GM23338 (cell line): ENCODE measurements at regions not wholly inside any gene's neighbourhood (a gene's known extent, or its start where the extent isn't known, plus 50 kb on each side); places are given as distances from the start of the nearest gene placed in this dataset.

Experiments
- ATAC-seq: fragments of 200-7000 bp; cut with Tn5 transposase; 3 replicates; pipeline ENCODE4 v1.9.1; 2020
- DNase-seq: peaks from one replicate; pipeline ENCODE4 v3.0.0-alpha.2; 2015; ENCODE audit warnings: low spot score
- H2AFZ ChIP-seq: fragments of 200-600 bp; sonication (generic); 2 replicates; pipeline ENCODE4 v1.8.0; 2016; ENCODE audit warnings: antibody characterized with exemption, mild to moderate bottlenecking, moderate library complexity
- H3F3A ChIP-seq: fragments of 200-600 bp; sonication (generic); replicated peaks from 2 replicates; pipeline ENCODE4 v1.8.0; 2017; ENCODE audit warnings: antibody characterized with exemption, mixed run types, low read depth
- H3K27ac ChIP-seq: fragments of 200-600 bp; sonication (generic); 2 replicates; pipeline ENCODE4 v1.6.1; 2016; ENCODE audit warnings: low read depth
- H3K27me3 ChIP-seq: fragments of 200-600 bp; sonication (generic); 2 replicates; pipeline ENCODE4 v1.8.0; 2016; ENCODE audit warnings: mild to moderate bottlenecking, mixed run types, moderate library complexity; ENCODE audit not compliant: insufficient read depth
- H3K36me3 ChIP-seq: fragments of 200-600 bp; sonication (generic); 2 replicates; pipeline ENCODE4 v1.8.0; 2016; ENCODE audit warnings: mild to moderate bottlenecking; ENCODE audit not compliant: insufficient read depth
- H3K4me1 ChIP-seq: fragments of 200-600 bp; sonication (generic); 2 replicates; pipeline ENCODE4 v1.8.0; 2016; ENCODE audit warnings: mild to moderate bottlenecking, moderate library complexity; ENCODE audit not compliant: insufficient read depth
- H3K4me2 ChIP-seq: fragments of 200-600 bp; sonication (generic); 2 replicates; pipeline ENCODE4 v1.7.1; 2017; ENCODE audit warnings: mixed run types
- H3K4me3 ChIP-seq: fragments of 200-600 bp; sonication (generic); 2 replicates; pipeline ENCODE4 v1.6.1; 2016; ENCODE audit warnings: mixed run types
- H3K79me2 ChIP-seq: fragments of 200-600 bp; sonication (generic); replicated peaks from 2 replicates; pipeline ENCODE4 v1.8.0; 2017; ENCODE audit warnings: mild to moderate bottlenecking; ENCODE audit not compliant: insufficient read depth
- H3K9me2 ChIP-seq: fragments of 200-600 bp; sonication (generic); 2 replicates; pipeline ENCODE4 v1.8.0; 2017; ENCODE audit not compliant: insufficient read depth
- H4K20me1 ChIP-seq: fragments of 200-600 bp; sonication (generic); replicated peaks from 2 replicates; pipeline ENCODE4 v1.8.0; 2017; ENCODE audit warnings: mild to moderate bottlenecking; ENCODE audit not compliant: insufficient read depth
- H3K27ac Mint-ChIP-seq: 2 replicates; pipeline ENCODE4 v1.8.0; 2020; ENCODE audit warnings: inconsistent platforms, mild to moderate bottlenecking, moderate library complexity, mixed read lengths
- H3K27me3 Mint-ChIP-seq: 3 replicates; pipeline ENCODE4 v1.8.0; 2022; ENCODE audit warnings: low read depth, mild to moderate bottlenecking, moderate library complexity, mixed read lengths, inconsistent platforms; ENCODE audit not compliant: insufficient read depth, poor library complexity
- H3K36me3 Mint-ChIP-seq: 3 replicates; pipeline ENCODE4 v1.8.0; 2021; ENCODE audit warnings: low read depth, mild to moderate bottlenecking, inconsistent platforms, moderate library complexity, mixed read lengths
- H3K4me1 Mint-ChIP-seq: 3 replicates; pipeline ENCODE4 v1.8.0; 2020; ENCODE audit warnings: mild to moderate bottlenecking, inconsistent platforms, mixed read lengths
- H3K4me3 Mint-ChIP-seq: 3 replicates; pipeline ENCODE4 v1.8.0; 2021; ENCODE audit warnings: moderate library complexity, mild to moderate bottlenecking, inconsistent platforms, mixed read lengths
- H3K9me3 Mint-ChIP-seq: 3 replicates; pipeline ENCODE4 v1.8.0; 2020; ENCODE audit warnings: moderate library complexity, mild to moderate bottlenecking, inconsistent platforms, mixed read lengths
- CREB1 ChIP-seq: fragments of 250-450 bp; sonication (Bioruptor Pico); IDR thresholded peaks from 2 replicates; pipeline ENCODE4 v1.5.0; 2020; ENCODE audit warnings: low read depth, mild to moderate bottlenecking, moderate library complexity
- EZH2 ChIP-seq: fragments of 200-600 bp; sonication (generic); IDR thresholded peaks from one replicate; pipeline ENCODE4 v1.8.0; 2017; ENCODE audit warnings: antibody characterized with exemption, mild to moderate bottlenecking, low read depth; ENCODE audit not compliant: unreplicated experiment
- EZH2phosphoT487 ChIP-seq: fragments of 200-600 bp; sonication (generic); IDR thresholded peaks from one replicate; pipeline ENCODE4 v1.8.1; 2018; ENCODE audit warnings: antibody characterized with exemption; ENCODE audit not compliant: unreplicated experiment
- JUNB ChIP-seq: IDR thresholded peaks from one replicate; pipeline ENCODE4 v1.6.1; 2016; ENCODE audit warnings: antibody characterized with exemption; ENCODE audit not compliant: unreplicated experiment
- NANOG ChIP-seq: IDR thresholded peaks from 2 replicates; pipeline ENCODE4 v1.6.1; 2016; ENCODE audit warnings: antibody characterized with exemption, borderline replicate concordance
- POLR2AphosphoS5 ChIP-seq: IDR thresholded peaks from 2 replicates; pipeline ENCODE4 v1.6.1; 2016; ENCODE audit warnings: antibody characterized with exemption, low read depth
- STAT1 ChIP-seq: IDR thresholded peaks from one replicate; pipeline ENCODE4 v1.6.1; 2016; ENCODE audit warnings: antibody characterized with exemption; ENCODE audit not compliant: unreplicated experiment
- ZNF114 ChIP-seq: fragments of 250-450 bp; sonication (Bioruptor Pico); IDR thresholded peaks from 2 replicates; pipeline ENCODE4 v1.5.0; 2020; ENCODE audit warnings: mild to moderate bottlenecking, moderate library complexity
- ZNF331 ChIP-seq: fragments of 250-450 bp; sonication (Bioruptor Pico); IDR thresholded peaks from 2 replicates; pipeline ENCODE4 v1.5.0; 2020; ENCODE audit warnings: low read depth, mild to moderate bottlenecking, moderate library complexity
- TF ChIP-seq, protein P1 (sequence below): IDR thresholded peaks from 2 replicates; pipeline ENCODE4 v1.6.1; 2016; ENCODE audit warnings: antibody characterized with exemption
- TF ChIP-seq, protein P2 (sequence below): fragments of 250-450 bp; sonication (Bioruptor Pico); IDR thresholded peaks from 2 replicates; pipeline ENCODE4 v1.5.0; 2020; ENCODE audit warnings: mild to moderate bottlenecking, moderate library complexity
- TF ChIP-seq, protein P3 (sequence below): IDR thresholded peaks from one replicate; pipeline ENCODE4 v1.6.1; 2018; ENCODE audit warnings: antibody characterized with exemption; ENCODE audit not compliant: unreplicated experiment
- TF ChIP-seq, protein P4 (sequence below), 2 experiments: fragments of 200-600 bp in 1 of 2; sonication (generic) in 1 of 2; conservative IDR thresholded peaks; 2 replicates each; pipeline versions ENCODE4 v1.5.1 to v1.6.1; 2016 to 2017; ENCODE audit warnings: antibody characterized with exemption in 2 of 2, low read depth in 2 of 2, mild to moderate bottlenecking in 2 of 2, moderate library complexity in 1 of 2

DNA sequence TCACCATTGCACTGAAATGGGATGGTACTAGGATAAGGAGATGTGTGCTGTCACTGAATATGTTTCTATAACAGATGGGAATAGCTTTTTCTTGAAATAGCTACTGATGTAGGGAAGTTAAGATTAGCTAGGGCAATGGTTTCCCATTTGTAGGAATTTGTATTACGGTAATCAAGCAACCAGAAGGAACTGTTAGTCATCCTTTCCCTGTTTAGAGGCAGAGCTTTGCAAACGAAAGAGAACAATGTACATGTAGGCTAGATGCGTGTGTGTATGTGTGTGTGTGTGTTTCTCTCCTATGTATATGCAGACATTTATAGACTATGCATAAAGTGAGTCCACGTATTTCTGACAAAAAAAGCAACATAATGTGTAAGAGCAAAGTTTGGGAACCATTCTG lies 171.9 kb upstream of the GRIA1 start:
- H3K79me2 ChIP-seq = no peaks in the 10 kb centered on the region
- H3K27ac Mint-ChIP-seq = no peak overlapping the region
- H3F3A ChIP-seq = no peaks in the 10 kb centered on the region
- no peaks in the 10 kb centered on the region for H3K4me1 ChIP-seq
- no peaks in the 10 kb centered on the region for H3K4me1 Mint-ChIP-seq
- H3K4me3 Mint-ChIP-seq = no peak overlapping the region
- H3K36me3 Mint-ChIP-seq = no peaks in the 10 kb centered on the region
- H3K4me3 ChIP-seq = no peak overlapping the region
- no peak overlapping the region for H3K4me2 ChIP-seq
- TF ChIP-seq CREB1 (CRISPR knock-in tag) = no peak
- TF ChIP-seq JUNB = no peak
- TF ChIP-seq, protein P1, sequence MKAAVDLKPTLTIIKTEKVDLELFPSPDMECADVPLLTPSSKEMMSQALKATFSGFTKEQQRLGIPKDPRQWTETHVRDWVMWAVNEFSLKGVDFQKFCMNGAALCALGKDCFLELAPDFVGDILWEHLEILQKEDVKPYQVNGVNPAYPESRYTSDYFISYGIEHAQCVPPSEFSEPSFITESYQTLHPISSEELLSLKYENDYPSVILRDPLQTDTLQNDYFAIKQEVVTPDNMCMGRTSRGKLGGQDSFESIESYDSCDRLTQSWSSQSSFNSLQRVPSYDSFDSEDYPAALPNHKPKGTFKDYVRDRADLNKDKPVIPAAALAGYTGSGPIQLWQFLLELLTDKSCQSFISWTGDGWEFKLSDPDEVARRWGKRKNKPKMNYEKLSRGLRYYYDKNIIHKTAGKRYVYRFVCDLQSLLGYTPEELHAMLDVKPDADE = no peak
- TF ChIP-seq NANOG = no peak
- TF ChIP-seq EZH2 = no peak
- no peak for TF ChIP-seq POLR2AphosphoS5
- TF ChIP-seq, protein P2, sequence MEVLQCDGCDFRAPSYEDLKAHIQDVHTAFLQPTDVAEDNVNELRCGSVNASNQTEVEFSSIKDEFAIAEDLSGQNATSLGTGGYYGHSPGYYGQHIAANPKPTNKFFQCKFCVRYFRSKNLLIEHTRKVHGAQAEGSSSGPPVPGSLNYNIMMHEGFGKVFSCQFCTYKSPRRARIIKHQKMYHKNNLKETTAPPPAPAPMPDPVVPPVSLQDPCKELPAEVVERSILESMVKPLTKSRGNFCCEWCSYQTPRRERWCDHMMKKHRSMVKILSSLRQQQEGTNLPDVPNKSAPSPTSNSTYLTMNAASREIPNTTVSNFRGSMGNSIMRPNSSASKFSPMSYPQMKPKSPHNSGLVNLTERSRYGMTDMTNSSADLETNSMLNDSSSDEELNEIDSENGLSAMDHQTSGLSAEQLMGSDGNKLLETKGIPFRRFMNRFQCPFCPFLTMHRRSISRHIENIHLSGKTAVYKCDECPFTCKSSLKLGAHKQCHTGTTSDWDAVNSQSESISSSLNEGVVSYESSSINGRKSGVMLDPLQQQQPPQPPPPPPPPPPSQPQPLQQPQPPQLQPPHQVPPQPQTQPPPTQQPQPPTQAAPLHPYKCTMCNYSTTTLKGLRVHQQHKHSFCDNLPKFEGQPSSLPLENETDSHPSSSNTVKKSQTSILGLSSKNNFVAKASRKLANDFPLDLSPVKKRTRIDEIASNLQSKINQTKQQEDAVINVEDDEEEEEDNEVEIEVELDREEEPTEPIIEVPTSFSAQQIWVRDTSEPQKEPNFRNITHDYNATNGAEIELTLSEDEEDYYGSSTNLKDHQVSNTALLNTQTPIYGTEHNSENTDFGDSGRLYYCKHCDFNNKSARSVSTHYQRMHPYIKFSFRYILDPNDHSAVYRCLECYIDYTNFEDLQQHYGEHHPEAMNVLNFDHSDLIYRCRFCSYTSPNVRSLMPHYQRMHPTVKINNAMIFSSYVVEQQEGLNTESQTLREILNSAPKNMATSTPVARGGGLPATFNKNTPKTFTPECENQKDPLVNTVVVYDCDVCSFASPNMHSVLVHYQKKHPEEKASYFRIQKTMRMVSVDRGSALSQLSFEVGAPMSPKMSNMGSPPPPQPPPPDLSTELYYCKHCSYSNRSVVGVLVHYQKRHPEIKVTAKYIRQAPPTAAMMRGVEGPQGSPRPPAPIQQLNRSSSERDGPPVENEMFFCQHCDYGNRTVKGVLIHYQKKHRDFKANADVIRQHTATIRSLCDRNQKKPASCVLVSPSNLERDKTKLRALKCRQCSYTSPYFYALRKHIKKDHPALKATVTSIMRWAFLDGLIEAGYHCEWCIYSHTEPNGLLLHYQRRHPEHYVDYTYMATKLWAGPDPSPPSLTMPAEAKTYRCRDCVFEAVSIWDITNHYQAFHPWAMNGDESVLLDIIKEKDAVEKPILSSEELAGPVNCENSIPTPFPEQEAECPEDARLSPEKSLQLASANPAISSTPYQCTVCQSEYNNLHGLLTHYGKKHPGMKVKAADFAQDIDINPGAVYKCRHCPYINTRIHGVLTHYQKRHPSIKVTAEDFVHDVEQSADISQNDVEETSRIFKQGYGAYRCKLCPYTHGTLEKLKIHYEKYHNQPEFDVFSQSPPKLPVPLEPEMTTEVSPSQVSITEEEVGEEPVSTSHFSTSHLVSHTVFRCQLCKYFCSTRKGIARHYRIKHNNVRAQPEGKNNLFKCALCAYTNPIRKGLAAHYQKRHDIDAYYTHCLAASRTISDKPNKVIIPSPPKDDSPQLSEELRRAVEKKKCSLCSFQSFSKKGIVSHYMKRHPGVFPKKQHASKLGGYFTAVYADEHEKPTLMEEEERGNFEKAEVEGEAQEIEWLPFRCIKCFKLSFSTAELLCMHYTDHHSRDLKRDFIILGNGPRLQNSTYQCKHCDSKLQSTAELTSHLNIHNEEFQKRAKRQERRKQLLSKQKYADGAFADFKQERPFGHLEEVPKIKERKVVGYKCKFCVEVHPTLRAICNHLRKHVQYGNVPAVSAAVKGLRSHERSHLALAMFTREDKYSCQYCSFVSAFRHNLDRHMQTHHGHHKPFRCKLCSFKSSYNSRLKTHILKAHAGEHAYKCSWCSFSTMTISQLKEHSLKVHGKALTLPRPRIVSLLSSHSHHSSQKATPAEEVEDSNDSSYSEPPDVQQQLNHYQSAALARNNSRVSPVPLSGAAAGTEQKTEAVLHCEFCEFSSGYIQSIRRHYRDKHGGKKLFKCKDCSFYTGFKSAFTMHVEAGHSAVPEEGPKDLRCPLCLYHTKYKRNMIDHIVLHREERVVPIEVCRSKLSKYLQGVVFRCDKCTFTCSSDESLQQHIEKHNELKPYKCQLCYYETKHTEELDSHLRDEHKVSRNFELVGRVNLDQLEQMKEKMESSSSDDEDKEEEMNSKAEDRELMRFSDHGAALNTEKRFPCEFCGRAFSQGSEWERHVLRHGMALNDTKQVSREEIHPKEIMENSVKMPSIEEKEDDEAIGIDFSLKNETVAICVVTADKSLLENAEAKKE = no peak
- no peak for TF ChIP-seq STAT1
- TF ChIP-seq, protein P3, sequence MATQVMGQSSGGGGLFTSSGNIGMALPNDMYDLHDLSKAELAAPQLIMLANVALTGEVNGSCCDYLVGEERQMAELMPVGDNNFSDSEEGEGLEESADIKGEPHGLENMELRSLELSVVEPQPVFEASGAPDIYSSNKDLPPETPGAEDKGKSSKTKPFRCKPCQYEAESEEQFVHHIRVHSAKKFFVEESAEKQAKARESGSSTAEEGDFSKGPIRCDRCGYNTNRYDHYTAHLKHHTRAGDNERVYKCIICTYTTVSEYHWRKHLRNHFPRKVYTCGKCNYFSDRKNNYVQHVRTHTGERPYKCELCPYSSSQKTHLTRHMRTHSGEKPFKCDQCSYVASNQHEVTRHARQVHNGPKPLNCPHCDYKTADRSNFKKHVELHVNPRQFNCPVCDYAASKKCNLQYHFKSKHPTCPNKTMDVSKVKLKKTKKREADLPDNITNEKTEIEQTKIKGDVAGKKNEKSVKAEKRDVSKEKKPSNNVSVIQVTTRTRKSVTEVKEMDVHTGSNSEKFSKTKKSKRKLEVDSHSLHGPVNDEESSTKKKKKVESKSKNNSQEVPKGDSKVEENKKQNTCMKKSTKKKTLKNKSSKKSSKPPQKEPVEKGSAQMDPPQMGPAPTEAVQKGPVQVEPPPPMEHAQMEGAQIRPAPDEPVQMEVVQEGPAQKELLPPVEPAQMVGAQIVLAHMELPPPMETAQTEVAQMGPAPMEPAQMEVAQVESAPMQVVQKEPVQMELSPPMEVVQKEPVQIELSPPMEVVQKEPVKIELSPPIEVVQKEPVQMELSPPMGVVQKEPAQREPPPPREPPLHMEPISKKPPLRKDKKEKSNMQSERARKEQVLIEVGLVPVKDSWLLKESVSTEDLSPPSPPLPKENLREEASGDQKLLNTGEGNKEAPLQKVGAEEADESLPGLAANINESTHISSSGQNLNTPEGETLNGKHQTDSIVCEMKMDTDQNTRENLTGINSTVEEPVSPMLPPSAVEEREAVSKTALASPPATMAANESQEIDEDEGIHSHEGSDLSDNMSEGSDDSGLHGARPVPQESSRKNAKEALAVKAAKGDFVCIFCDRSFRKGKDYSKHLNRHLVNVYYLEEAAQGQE = no peak
- TF ChIP-seq EZH2phosphoT487 = no peak
- no peak for TF ChIP-seq ZNF114
- no peak for TF ChIP-seq ZNF331 (CRISPR knock-in tag)
- TF ChIP-seq, protein P4, sequence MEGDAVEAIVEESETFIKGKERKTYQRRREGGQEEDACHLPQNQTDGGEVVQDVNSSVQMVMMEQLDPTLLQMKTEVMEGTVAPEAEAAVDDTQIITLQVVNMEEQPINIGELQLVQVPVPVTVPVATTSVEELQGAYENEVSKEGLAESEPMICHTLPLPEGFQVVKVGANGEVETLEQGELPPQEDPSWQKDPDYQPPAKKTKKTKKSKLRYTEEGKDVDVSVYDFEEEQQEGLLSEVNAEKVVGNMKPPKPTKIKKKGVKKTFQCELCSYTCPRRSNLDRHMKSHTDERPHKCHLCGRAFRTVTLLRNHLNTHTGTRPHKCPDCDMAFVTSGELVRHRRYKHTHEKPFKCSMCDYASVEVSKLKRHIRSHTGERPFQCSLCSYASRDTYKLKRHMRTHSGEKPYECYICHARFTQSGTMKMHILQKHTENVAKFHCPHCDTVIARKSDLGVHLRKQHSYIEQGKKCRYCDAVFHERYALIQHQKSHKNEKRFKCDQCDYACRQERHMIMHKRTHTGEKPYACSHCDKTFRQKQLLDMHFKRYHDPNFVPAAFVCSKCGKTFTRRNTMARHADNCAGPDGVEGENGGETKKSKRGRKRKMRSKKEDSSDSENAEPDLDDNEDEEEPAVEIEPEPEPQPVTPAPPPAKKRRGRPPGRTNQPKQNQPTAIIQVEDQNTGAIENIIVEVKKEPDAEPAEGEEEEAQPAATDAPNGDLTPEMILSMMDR (conservative IDR thresholded peaks at IDR 0.05; ENCODE audit: low read depth in 2 of 2) = no peak
- no peak overlapping the region for H2AFZ ChIP-seq
- H3K9me2 ChIP-seq = no peaks in the 10 kb centered on the region
- no peaks in the 10 kb centered on the region for H3K27me3 ChIP-seq
- H4K20me1 ChIP-seq = no peaks in the 10 kb centered on the region
- peaks cover 3% of the 10 kb centered on the region; the same call in 1 of the 3 replicates for H3K9me3 Mint-ChIP-seq
- no peaks in the 10 kb centered on the region for H3K36me3 ChIP-seq
- peaks cover 2% of the 10 kb centered on the region for H3K27me3 Mint-ChIP-seq
- H3K27ac ChIP-seq = no peak overlapping the region
- no peak for ATAC-seq
- DNase-seq = no peak
